Suprapubic skin (tissue), 4 donors: ENCODE measurements at regions not wholly inside any gene's neighbourhood (a gene's known extent, or its start where the extent isn't known, plus 50 kb on each side); places are given as distances from the start of the nearest gene placed in this dataset.

Experiments
- DNase-seq, 2 donors: peaks; one replicate each; pipeline ENCODE4 v3.0.0-alpha.2; 2019; ENCODE audit warnings: low spot score in 2 of 2
- H3K27ac ChIP-seq: fragments of 200-600 bp; sonication (generic); one replicate; pipeline ENCODE4 v1.5.1; 2019
- H3K27me3 ChIP-seq: fragments of 200-600 bp; sonication (generic); one replicate; pipeline ENCODE4 v1.5.1; 2019
- H3K36me3 ChIP-seq: fragments of 200-600 bp; sonication (generic); one replicate; pipeline ENCODE4 v1.5.1; 2019
- H3K4me1 ChIP-seq: fragments of 200-600 bp; sonication (generic); one replicate; pipeline ENCODE4 v1.5.1; 2019
- H3K4me3 ChIP-seq: fragments of 200-600 bp; sonication (generic); one replicate; pipeline ENCODE4 v1.5.1; 2019; ENCODE audit warnings: mild to moderate bottlenecking
- H3K9me3 ChIP-seq: fragments of 200-600 bp; sonication (generic); one replicate; pipeline ENCODE4 v1.5.1; 2019
- EP300 ChIP-seq: sonication (generic); formaldehyde crosslinking; IDR thresholded peaks from one replicate; pipeline ENCODE4 v1.6.1; 2017; ENCODE audit warnings: antibody characterized with exemption
- POLR2A ChIP-seq, 2 donors: fragments of 450-650 bp; IDR thresholded peaks; one replicate each; pipeline ENCODE4 v1.6.1; 2017; ENCODE audit warnings: antibody characterized with exemption in 2 of 2, mild to moderate bottlenecking in 2 of 2, moderate library complexity in 2 of 2
- POLR2AphosphoS5 ChIP-seq, 3 donors: sonication (generic); formaldehyde crosslinking; IDR thresholded peaks; one replicate each; pipeline ENCODE4 v1.6.1; 2017; ENCODE audit warnings: antibody characterized with exemption in 3 of 3
- WGBS: methylation state at CpG from one replicate; pipeline ENCODE4 v1.1.5; 2018; 5-methylcytosine and 5-hydroxymethylcytosine counted together
- TF ChIP-seq, protein P1 (sequence below), 2 donors: fragments of 200-600 bp in 1 of 2; fragments of 450-650 bp in 1 of 2; sonication (generic) in 1 of 2; IDR thresholded peaks; one replicate each; pipeline ENCODE4 v1.5.1; 2016 to 2019; ENCODE audit warnings: antibody characterized with exemption in 2 of 2, mild to moderate bottlenecking in 1 of 2, moderate library complexity in 1 of 2

- no peaks in the 10 kb centered on the region for H3K4me1 ChIP-seq
- WGBS, result 62% methylated on average over 15 of the region's 18 CpGs
- no peak for DNase-seq
These were observed 49.9 kb upstream of the TAGAP start for GRCh38 chr6:159094444-159095252.

More at GRCh38 chr6:159094444-159095252, 49.9 kb upstream of the TAGAP start:
- Histone ChIP-seq H3K27ac (no peak overlapping the region), H3K36me3 (no peaks in the 10 kb centered on the region), H3K4me3 (no peak overlapping the region), H3K27me3 (no peaks in the 10 kb centered on the region), H3K9me3 (no peaks in the 10 kb centered on the region)
- TF ChIP-seq POLR2AphosphoS5 (IDR thresholded peaks at IDR 0.05), result no peak
- TF ChIP-seq, protein P1, sequence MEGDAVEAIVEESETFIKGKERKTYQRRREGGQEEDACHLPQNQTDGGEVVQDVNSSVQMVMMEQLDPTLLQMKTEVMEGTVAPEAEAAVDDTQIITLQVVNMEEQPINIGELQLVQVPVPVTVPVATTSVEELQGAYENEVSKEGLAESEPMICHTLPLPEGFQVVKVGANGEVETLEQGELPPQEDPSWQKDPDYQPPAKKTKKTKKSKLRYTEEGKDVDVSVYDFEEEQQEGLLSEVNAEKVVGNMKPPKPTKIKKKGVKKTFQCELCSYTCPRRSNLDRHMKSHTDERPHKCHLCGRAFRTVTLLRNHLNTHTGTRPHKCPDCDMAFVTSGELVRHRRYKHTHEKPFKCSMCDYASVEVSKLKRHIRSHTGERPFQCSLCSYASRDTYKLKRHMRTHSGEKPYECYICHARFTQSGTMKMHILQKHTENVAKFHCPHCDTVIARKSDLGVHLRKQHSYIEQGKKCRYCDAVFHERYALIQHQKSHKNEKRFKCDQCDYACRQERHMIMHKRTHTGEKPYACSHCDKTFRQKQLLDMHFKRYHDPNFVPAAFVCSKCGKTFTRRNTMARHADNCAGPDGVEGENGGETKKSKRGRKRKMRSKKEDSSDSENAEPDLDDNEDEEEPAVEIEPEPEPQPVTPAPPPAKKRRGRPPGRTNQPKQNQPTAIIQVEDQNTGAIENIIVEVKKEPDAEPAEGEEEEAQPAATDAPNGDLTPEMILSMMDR (IDR thresholded peaks at IDR 0.05), result no peak
- no peak for TF ChIP-seq EP300
- TF ChIP-seq POLR2A (IDR thresholded peaks at IDR 0.05), result no peak
